ENCODE measurements at regions not wholly inside any gene's neighbourhood (a gene's known extent, or its start where the extent isn't known, plus 50 kb on each side); places are given as distances from the start of the nearest gene placed in this dataset.
A peak's percentile ranks its signal among the peaks of the same experiment; 100 is the strongest.

GRCh38 chr2:226680719-226681118 is 118.9 kb downstream of the IRS1 start:
- Histone ChIP-seq H3K36me3 (no peaks in the 10 kb centered on the region), H3K27me3 (replicated peaks; ENCODE audit: insufficient read depth) (no peaks in the 10 kb centered on the region), H3K4me3 (no peak overlapping the region), H3K4me1 (replicated peaks) (no peaks in the 10 kb centered on the region), H3K27ac (no peak overlapping the region), H3K9me3 (no peaks in the 10 kb centered on the region)
- TF ChIP-seq POLR2A (IDR thresholded peaks at IDR 0.05), result no peak
- TF ChIP-seq CTCF (IDR thresholded peaks at IDR 0.05), result no peak
- TF ChIP-seq POLR2AphosphoS5 (IDR thresholded peaks at IDR 0.05), result no peak
- intact Hi-C loops (cut with DNase I), result no loop called here
- 88% methylated on average over 3 of the region's 3 CpGs for WGBS
- no peak for DNase-seq (ENCODE audit: low spot score)

- Histone ChIP-seq H3K27ac (no peak overlapping the region), H3K4me3 (no peak overlapping the region), H3K4me1 (replicated peaks) (no peaks in the 10 kb centered on the region), H3K9me3 (no peaks in the 10 kb centered on the region), H3K36me3 (no peaks in the 10 kb centered on the region), H3K27me3 (replicated peaks; ENCODE audit: insufficient read depth) (no peaks in the 10 kb centered on the region)
- intact Hi-C loops (cut with DNase I), result no loop called here
- DNase-seq (ENCODE audit: low spot score), result no peak
- 76% methylated on average over 7 of the region's 7 CpGs for WGBS
- no peak for TF ChIP-seq POLR2AphosphoS5 (IDR thresholded peaks at IDR 0.05)
These were observed 120.1 kb downstream of the IRS1 start for GRCh38 chr2:226679389-226680065.

GRCh38 chr2:226678422-226678821 is 121.2 kb downstream of the IRS1 start:
- no peak overlapping the region for H3K27ac ChIP-seq
- H3K4me1 ChIP-seq (replicated peaks), result no peaks in the 10 kb centered on the region
- no peak for DNase-seq (ENCODE audit: low spot score)
- no peaks in the 10 kb centered on the region for H3K36me3 ChIP-seq
- TF ChIP-seq POLR2A (IDR thresholded peaks at IDR 0.05) (no peak), CTCF (IDR thresholded peaks at IDR 0.05) (no peak), POLR2AphosphoS5 (IDR thresholded peaks at IDR 0.05) (no peak)
- H3K27me3 ChIP-seq (replicated peaks; ENCODE audit: insufficient read depth), result no peaks in the 10 kb centered on the region
- 94% methylated on average over 4 of the region's 4 CpGs for WGBS
- intact Hi-C loops (cut with DNase I), result no loop called here
- no peaks in the 10 kb centered on the region for H3K9me3 ChIP-seq
- no peak overlapping the region for H3K4me3 ChIP-seq

- no peak overlapping the region for H3K4me3 ChIP-seq
- DNase-seq (ENCODE audit: low spot score), result peak; percentile 44
- H3K4me1 ChIP-seq (replicated peaks), result no peaks in the 10 kb centered on the region
- no peak for TF ChIP-seq POLR2A (IDR thresholded peaks at IDR 0.05)
- peak; percentile 81 for TF ChIP-seq POLR2AphosphoS5 (IDR thresholded peaks at IDR 0.05)
- peak overlapping the region; percentile 1 to 67 for H3K27ac ChIP-seq
- no peaks in the 10 kb centered on the region for H3K36me3 ChIP-seq
- no peaks in the 10 kb centered on the region for H3K9me3 ChIP-seq
- WGBS, result 44% methylated on average over 4 of the region's 4 CpGs
- intact Hi-C loops (cut with DNase I), result no loop called here
- H3K27me3 ChIP-seq (replicated peaks; ENCODE audit: insufficient read depth), result no peaks in the 10 kb centered on the region
These were observed 122.5 kb downstream of the IRS1 start for GRCh38 chr2:226677080-226677479.

GRCh38 chr2:226676618-226677017 is 123.0 kb downstream of the IRS1 start:
- no peak for DNase-seq (ENCODE audit: low spot score)
- intact Hi-C loops (cut with DNase I), result no loop called here
- TF ChIP-seq POLR2AphosphoS5 (IDR thresholded peaks at IDR 0.05) (no peak), CTCF (IDR thresholded peaks at IDR 0.05) (no peak), POLR2A (IDR thresholded peaks at IDR 0.05) (no peak)
- Histone ChIP-seq H3K4me1 (replicated peaks) (no peaks in the 10 kb centered on the region), H3K27ac (peak overlapping the region in 1 of 2 donors; percentile 67), H3K4me3 (no peak overlapping the region), H3K27me3 (replicated peaks; ENCODE audit: insufficient read depth) (no peaks in the 10 kb centered on the region), H3K36me3 (no peaks in the 10 kb centered on the region), H3K9me3 (no peaks in the 10 kb centered on the region)
- WGBS, result 42% methylated on average over 1 of the region's 1 CpG

- Histone ChIP-seq H3K27me3 (replicated peaks; ENCODE audit: insufficient read depth) (no peaks in the 10 kb centered on the region), H3K9me3 (no peaks in the 10 kb centered on the region), H3K4me3 (no peak overlapping the region), H3K4me1 (replicated peaks) (no peaks in the 10 kb centered on the region), H3K27ac (no peak overlapping the region), H3K36me3 (no peaks in the 10 kb centered on the region)
- DNase-seq (ENCODE audit: low spot score), result no peak
- WGBS, result 71% methylated on average over 2 of the region's 2 CpGs
- intact Hi-C loops (cut with DNase I), result no loop called here
- TF ChIP-seq POLR2AphosphoS5 (IDR thresholded peaks at IDR 0.05), result no peak
- no peak for TF ChIP-seq CTCF (IDR thresholded peaks at IDR 0.05)
These were observed 125.5 kb downstream of the IRS1 start for GRCh38 chr2:226674123-226674522.
